Loucy (cell line): ENCODE measurements at regions not wholly inside any gene's neighbourhood (a gene's known extent, or its start where the extent isn't known, plus 50 kb on each side); places are given as distances from the start of the nearest gene placed in this dataset.

Source experiments
- H2AFZ ChIP-seq: fragments of 200-600 bp; sonication (generic); 2 replicates; pipeline ENCODE4 v1.6.0; 2016; ENCODE audit warnings: antibody characterized with exemption, mild to moderate bottlenecking, low read length, moderate library complexity
- H3F3A ChIP-seq: fragments of 200-600 bp; 2 replicates; pipeline ENCODE4 v1.6.0; 2016; ENCODE audit warnings: antibody characterized with exemption, low read depth, mild to moderate bottlenecking
- H3K27me3 ChIP-seq: fragments of 200-600 bp; sonication (generic); 2 replicates; pipeline ENCODE4 v1.6.1; 2014; ENCODE audit warnings: low read length, mild to moderate bottlenecking; ENCODE audit not compliant: insufficient read depth, poor library complexity, severe bottlenecking
- H3K36me3 ChIP-seq: fragments of 200-600 bp; sonication (generic); 2 replicates; pipeline ENCODE4 v1.6.1; 2016; ENCODE audit warnings: low read length; ENCODE audit not compliant: insufficient read depth
- H3K4me1 ChIP-seq: fragments of 200-600 bp; sonication (generic); 2 replicates; pipeline ENCODE4 v1.5.1; 2014; ENCODE audit warnings: low read length, mild to moderate bottlenecking; ENCODE audit not compliant: insufficient read depth, poor library complexity, severe bottlenecking
- H3K4me2 ChIP-seq: fragments of 200-600 bp; sonication (generic); 2 replicates; pipeline ENCODE4 v1.6.0; 2014; ENCODE audit warnings: antibody characterized with exemption, low read length, low read depth, mild to moderate bottlenecking; ENCODE audit not compliant: poor library complexity, severe bottlenecking
- H3K4me3 ChIP-seq: fragments of 200-600 bp; sonication (generic); 2 replicates; pipeline ENCODE4 v1.5.1; 2014; ENCODE audit warnings: low read length, mild to moderate bottlenecking, mixed read lengths; ENCODE audit not compliant: poor library complexity, severe bottlenecking
- H3K79me2 ChIP-seq: fragments of 200-600 bp; sonication (generic); 2 replicates; pipeline ENCODE4 v1.6.1; 2014; ENCODE audit warnings: low read length; ENCODE audit not compliant: insufficient read depth
- H3K9ac ChIP-seq: fragments of 200-600 bp; sonication (generic); 2 replicates; pipeline ENCODE4 v1.6.0; 2014; ENCODE audit warnings: mild to moderate bottlenecking, low read depth, low read length, moderate library complexity; ENCODE audit not compliant: poor library complexity, severe bottlenecking
- H3K9me2 ChIP-seq: fragments of 200-600 bp; sonication (generic); replicated peaks from 2 replicates; pipeline ENCODE4 v1.6.1; 2016; ENCODE audit warnings: low read depth, low read length, mixed read lengths
- H3K9me3 ChIP-seq: fragments of 200-600 bp; sonication (generic); 2 replicates; pipeline ENCODE4 v1.6.1; 2014; ENCODE audit warnings: mild to moderate bottlenecking, antibody characterized with exemption, low read length, low read depth; ENCODE audit not compliant: insufficient read depth
- H4K20me1 ChIP-seq: fragments of 200-600 bp; sonication (generic); 2 replicates; pipeline ENCODE4 v1.6.0; 2014; ENCODE audit warnings: antibody characterized with exemption, low read length, mild to moderate bottlenecking; ENCODE audit not compliant: insufficient read depth, poor library complexity, severe bottlenecking
- CTCF ChIP-seq: fragments of 200-600 bp; sonication (generic); conservative IDR thresholded peaks from 2 replicates; pipeline ENCODE4 v1.5.1; 2014; ENCODE audit warnings: mild to moderate bottlenecking, antibody characterized with exemption, low read length
- EZH2phosphoT487 ChIP-seq: fragments of 200-600 bp; IDR thresholded peaks from 2 replicates; pipeline ENCODE4 v1.6.1; 2018; ENCODE audit warnings: antibody characterized with exemption, mild to moderate bottlenecking, moderate library complexity, borderline replicate concordance

- Histone ChIP-seq H3K27me3 (no peaks in the 10 kb centered on the region), H3K4me1 (peaks cover 26% of the 10 kb centered on the region), H3K9me2 (no peaks in the 10 kb centered on the region), H4K20me1 (no peaks in the 10 kb centered on the region), H3K4me3 (peak overlapping the region; percentile 32), H3K9ac (peak overlapping the region; percentile 20), H3K4me2 (peak overlapping the region; percentile 34), H2AFZ (peak overlapping the region; percentile 55), H3F3A (no peaks in the 10 kb centered on the region), H3K36me3 (no peaks in the 10 kb centered on the region), H3K79me2 (no peaks in the 10 kb centered on the region), H3K9me3 (no peaks in the 10 kb centered on the region)
- TF ChIP-seq EZH2phosphoT487 (no peak), CTCF (no peak)
Measured at GRCh38 chr13:48866249-48866648, 109.5 kb upstream of the FNDC3A start.

GRCh38 chr13:48873081-48873480, 102.6 kb upstream of the FNDC3A start:
- no peak overlapping the region for H3K9ac ChIP-seq
- no peak overlapping the region for H2AFZ ChIP-seq
- H3K79me2 ChIP-seq: no peaks in the 10 kb centered on the region
- no peaks in the 10 kb centered on the region for H3K9me3 ChIP-seq
- H3F3A ChIP-seq: no peaks in the 10 kb centered on the region
- TF ChIP-seq CTCF (no peak), EZH2phosphoT487 (no peak)
- no peaks in the 10 kb centered on the region for H3K9me2 ChIP-seq
- peaks cover 27% of the 10 kb centered on the region for H3K4me1 ChIP-seq
- H3K4me2 ChIP-seq: no peak overlapping the region
- no peaks in the 10 kb centered on the region for H3K36me3 ChIP-seq
- no peaks in the 10 kb centered on the region for H4K20me1 ChIP-seq
- no peak overlapping the region for H3K4me3 ChIP-seq
- H3K27me3 ChIP-seq: no peaks in the 10 kb centered on the region

GRCh38 chr13:48873587-48873986, 102.1 kb upstream of the FNDC3A start:
- no peaks in the 10 kb centered on the region for H3K79me2 ChIP-seq
- H3K27me3 ChIP-seq: no peaks in the 10 kb centered on the region
- H3K9ac ChIP-seq: no peak overlapping the region
- H3K9me3 ChIP-seq: no peaks in the 10 kb centered on the region
- H3K4me3 ChIP-seq: no peak overlapping the region
- H2AFZ ChIP-seq: no peak overlapping the region
- no peaks in the 10 kb centered on the region for H3F3A ChIP-seq
- H3K36me3 ChIP-seq: no peaks in the 10 kb centered on the region
- TF ChIP-seq EZH2phosphoT487: no peak
- TF ChIP-seq CTCF: no peak; the same call in 1 of the 2 replicates
- no peaks in the 10 kb centered on the region for H3K9me2 ChIP-seq
- peaks cover 27% of the 10 kb centered on the region for H3K4me1 ChIP-seq
- no peaks in the 10 kb centered on the region for H4K20me1 ChIP-seq
- no peak overlapping the region for H3K4me2 ChIP-seq
